ENCODE measurements at regions not wholly inside any gene's neighbourhood (a gene's known extent, or its start where the extent isn't known, plus 50 kb on each side); places are given as distances from the start of the nearest gene placed in this dataset.
"Not testable (repeated sequence)": the region's sequence is repeated elsewhere in the genome, so short reads cannot be mapped to it uniquely, and the experiment has no call there.

- DNase-seq (no peak), ATAC-seq (no peak)
- H3K27me3 ChIP-seq: peaks cover 0 to 4% (median 0%) of the 10 kb centered on the region in 9 donors
- no peaks in the 10 kb centered on the region for H3K4me1 ChIP-seq
- no peak overlapping the region for H3K27ac ChIP-seq
- H3K36me3 ChIP-seq: no peaks in the 10 kb centered on the region
- H3K9me3 ChIP-seq: no peaks in the 10 kb centered on the region
- H3K4me3 ChIP-seq: no peak overlapping the region
- intact Hi-C loops (cut with DNase I): no loop called here
- no peak for TF ChIP-seq CTCF (IDR thresholded peaks at IDR 0.05)
- WGBS, 4 donors: 91 to 96% (median 92%) methylated on average over 6 of the region's 6 CpGs
Measured at GRCh38 chr7:68183176-68183575, 1186.5 kb downstream of the TYW1 start.

- intact Hi-C loops (cut with DNase I): no loop called here
- DNase-seq (no peak), ATAC-seq (no peak)
- no peaks in the 10 kb centered on the region for H3K4me1 ChIP-seq
- no peak overlapping the region for H3K27ac ChIP-seq
- TF ChIP-seq CTCF (IDR thresholded peaks at IDR 0.05): no peak
- no peak for TF ChIP-seq POLR2A (IDR thresholded peaks at IDR 0.05)
- H3K9me3 ChIP-seq: no peaks in the 10 kb centered on the region
- H3K36me3 ChIP-seq: no peaks in the 10 kb centered on the region
- peaks cover 0 to 4% (median 0%) of the 10 kb centered on the region in 9 donors for H3K27me3 ChIP-seq
- 48 to 58% (median 58%) methylated on average over 16 of the region's 16 CpGs for WGBS, 4 donors
- H3K4me3 ChIP-seq: no peak overlapping the region
Measured at GRCh38 chr7:68185631-68186456, 1189.2 kb downstream of the TYW1 start.

GRCh38 chr7:68187532-68187931, 1190.9 kb downstream of the TYW1 start:
- intact Hi-C loops (cut with DNase I): no loop called here
- peaks cover 0 to 4% (median 0%) of the 10 kb centered on the region in 9 donors for H3K27me3 ChIP-seq
- H3K4me3 ChIP-seq: no peak overlapping the region
- H3K4me1 ChIP-seq: no peaks in the 10 kb centered on the region
- no peak for ATAC-seq
- no peak for TF ChIP-seq POLR2A (IDR thresholded peaks at IDR 0.05)
- TF ChIP-seq CTCF (IDR thresholded peaks at IDR 0.05): no peak
- 41 to 68% (median 59%) methylated on average over 7 of the region's 7 CpGs for WGBS, 4 donors
- H3K27ac ChIP-seq: no peak overlapping the region
- no peak for DNase-seq
- H3K36me3 ChIP-seq: no peaks in the 10 kb centered on the region
- H3K9me3 ChIP-seq: no peaks in the 10 kb centered on the region

GRCh38 chr7:68192941-68193340, 1196.3 kb downstream of the TYW1 start:
- ATAC-seq: no peak
- no peak for TF ChIP-seq POLR2A (IDR thresholded peaks at IDR 0.05)
- Histone ChIP-seq H3K27ac (no peak overlapping the region), H3K4me1 (no peaks in the 10 kb centered on the region), H3K27me3 (no peaks in the 10 kb centered on the region), H3K36me3 (no peaks in the 10 kb centered on the region), H3K9me3 (peaks cover 0 to 14% (median 0%) of the 10 kb centered on the region in 12 donors), H3K4me3 (no peak overlapping the region)
- no peak for DNase-seq
- WGBS, 4 donors: 60 to 69% (median 66%) methylated on average over 5 of the region's 5 CpGs
- intact Hi-C loops (cut with DNase I): no loop called here

GRCh38 chr7:68195642-68196041, 1199.0 kb downstream of the TYW1 start:
- H3K36me3 ChIP-seq; ATAC-seq; DNase-seq; H3K27me3 ChIP-seq; intact Hi-C loops (cut with DNase I); H3K4me1 ChIP-seq; H3K27ac ChIP-seq; H3K4me3 ChIP-seq: not testable (repeated sequence)
- 84 to 96% (median 93%) methylated on average over 2 of the region's 2 CpGs for WGBS, 4 donors
- H3K9me3 ChIP-seq: peaks cover 0 to 14% (median 0%) of the 10 kb centered on the region in 12 donors
